Stimulated activated CD4-positive, alpha-beta T cell treated with anti-CD3 and anti-CD28 coated beads, Interleukin-1b, Interleukin-23, amount 100 ng/mL, for 48 hours (primary cell): ENCODE measurements at regions not wholly inside any gene's neighbourhood (a gene's known extent, or its start where the extent isn't known, plus 50 kb on each side); places are given as distances from the start of the nearest gene placed in this dataset.

Experiments used
- DNase-seq: peaks from one replicate; pipeline ENCODE4 v3.0.0-alpha.2; 2020

DNA sequence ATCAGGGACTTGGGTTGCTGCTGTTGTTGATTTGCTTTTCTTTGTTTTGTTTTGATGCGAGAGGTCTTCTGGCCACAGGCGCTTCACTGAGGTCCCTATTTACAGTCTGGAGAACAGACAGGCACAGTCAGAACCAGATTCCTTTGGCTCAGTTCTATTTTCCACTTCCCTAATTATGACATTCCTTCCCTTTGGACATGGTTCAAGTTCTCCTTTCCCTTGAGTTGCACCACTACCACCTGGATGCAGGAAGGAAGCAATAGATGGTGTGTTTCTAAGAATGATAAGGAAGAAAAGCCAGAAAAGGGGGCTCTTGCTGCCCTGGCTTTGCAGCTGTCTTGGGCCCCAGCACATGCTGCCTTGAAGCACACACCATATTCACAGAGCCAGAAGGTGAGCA lies 160.6 kb downstream of the MAF start:
- DNase-seq, result no peak

DNA sequence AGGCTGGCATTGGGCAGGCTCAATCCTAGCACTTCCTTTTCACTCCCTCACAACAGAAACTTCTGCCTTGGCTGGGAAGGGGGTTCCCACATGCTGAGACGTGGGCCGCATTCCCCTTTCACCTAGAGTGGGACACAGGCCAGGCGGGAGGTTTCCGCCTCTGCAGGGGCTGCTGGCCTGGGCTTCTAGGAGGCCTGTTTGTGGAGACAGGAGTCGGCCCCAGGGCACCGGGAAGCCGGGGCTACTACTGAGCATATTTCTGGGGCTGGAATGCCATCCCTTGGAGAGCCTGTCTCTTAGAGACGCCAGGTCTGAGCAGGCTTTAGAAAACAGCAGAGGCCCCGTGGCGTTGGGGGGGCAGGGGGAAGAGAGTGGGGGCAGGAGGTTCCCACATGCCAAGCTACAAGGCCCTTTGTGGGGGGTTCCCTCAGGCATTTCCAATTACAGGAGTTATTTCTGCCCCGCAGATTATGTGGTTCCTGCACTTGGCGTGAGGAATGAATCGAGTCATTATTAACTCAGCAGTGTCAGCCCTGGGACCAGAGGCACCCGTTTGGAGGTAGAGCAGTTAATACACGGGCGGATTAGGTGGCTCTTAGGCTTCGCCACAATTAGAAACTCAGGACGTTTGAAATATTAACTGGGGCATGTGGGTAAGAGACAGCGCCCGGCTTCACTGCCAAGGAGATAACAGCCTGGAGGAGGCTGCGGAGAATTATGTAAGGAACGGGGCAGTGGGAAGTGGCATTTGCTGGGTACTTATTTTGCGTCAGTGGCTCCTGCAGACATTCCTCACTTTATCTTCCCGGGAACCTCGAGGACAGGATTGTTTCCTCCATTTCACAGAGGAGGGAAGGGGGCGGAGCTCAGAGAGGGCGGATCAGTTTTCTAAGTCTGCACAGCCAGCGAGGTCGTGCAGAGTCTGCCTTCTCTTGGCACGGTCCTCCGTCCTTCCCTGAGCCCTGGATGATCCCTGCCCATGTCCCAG lies 162.5 kb downstream of the MAF start:
- DNase-seq, result no peak

DNA sequence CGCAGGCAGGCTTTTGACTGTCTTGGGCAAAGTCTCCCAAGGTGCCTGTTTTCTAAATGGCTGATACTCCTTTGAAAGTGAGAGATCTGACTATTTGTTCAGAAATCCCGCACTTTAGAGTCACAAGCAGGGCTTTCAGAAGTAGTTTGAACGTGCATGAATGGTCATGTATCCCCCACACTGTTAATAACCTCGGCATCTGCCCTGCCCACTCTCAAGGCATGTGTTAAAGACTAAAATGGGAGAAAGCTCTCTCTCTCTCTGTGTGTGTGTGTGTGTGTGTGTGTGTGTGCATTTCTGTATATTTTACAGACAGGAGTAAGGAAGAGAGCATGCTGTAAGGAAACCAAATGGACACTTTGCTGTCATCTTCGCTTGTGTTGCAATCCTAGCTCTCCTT lies 163.7 kb downstream of the MAF start:
- no peak for DNase-seq

DNA sequence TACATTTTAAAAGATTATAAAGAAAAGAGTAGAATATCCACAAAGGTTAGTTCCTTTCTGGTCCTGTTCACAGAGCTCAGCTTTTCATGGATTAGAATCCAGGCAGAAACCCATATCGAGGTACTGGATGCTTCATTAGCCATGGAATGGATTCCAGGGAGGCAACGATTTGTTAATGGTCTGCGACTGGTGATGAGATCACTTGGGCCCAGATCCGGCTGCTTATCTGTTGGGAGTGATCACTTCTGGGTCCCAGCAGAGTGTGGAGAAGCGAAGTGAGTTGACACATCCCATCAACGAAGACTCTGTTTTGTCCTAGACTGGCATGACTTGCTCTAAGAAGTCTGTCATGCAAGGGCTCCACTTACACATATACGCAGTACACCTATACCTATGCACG lies 165.8 kb downstream of the MAF start:
- DNase-seq, result no peak

DNA sequence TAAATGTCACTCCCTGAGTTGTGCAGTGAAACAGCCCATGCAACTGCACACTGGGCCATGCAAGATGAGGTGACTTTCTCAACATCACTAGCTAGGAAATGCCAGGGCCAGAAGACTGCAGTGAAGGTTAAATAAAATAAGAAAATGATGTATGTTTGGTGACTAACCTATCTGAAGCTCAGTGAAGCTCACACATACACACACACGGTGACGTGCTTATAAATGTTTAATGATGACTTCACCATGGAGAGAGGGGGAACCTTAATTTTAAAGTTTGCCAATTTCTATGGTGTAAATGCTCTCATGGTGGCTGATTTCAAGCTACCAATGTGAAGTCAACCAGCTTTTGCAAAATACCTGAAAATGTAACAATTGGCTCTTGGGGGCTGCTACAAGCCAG lies 166.4 kb downstream of the MAF start:
- DNase-seq, result no peak

DNA sequence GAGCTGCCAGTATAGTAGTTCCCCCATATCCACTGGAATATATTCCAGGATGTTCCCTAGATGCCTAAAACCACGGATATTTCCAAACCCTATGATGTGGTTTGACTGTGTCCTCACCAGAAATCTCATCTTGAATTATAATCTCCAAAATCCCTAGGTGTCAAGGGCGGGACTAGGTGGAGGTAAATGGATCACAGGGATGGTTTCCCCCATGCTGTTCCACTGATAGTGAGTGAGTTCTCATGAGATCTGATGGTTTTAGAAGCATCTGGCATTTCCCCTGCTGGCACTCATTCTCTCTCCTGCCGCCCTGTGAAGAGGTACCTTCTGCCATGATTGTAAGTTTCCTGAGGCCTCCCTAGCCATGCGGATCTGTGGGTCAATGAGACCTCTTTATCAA lies 168.6 kb downstream of the MAF start:
- no peak for DNase-seq

DNA sequence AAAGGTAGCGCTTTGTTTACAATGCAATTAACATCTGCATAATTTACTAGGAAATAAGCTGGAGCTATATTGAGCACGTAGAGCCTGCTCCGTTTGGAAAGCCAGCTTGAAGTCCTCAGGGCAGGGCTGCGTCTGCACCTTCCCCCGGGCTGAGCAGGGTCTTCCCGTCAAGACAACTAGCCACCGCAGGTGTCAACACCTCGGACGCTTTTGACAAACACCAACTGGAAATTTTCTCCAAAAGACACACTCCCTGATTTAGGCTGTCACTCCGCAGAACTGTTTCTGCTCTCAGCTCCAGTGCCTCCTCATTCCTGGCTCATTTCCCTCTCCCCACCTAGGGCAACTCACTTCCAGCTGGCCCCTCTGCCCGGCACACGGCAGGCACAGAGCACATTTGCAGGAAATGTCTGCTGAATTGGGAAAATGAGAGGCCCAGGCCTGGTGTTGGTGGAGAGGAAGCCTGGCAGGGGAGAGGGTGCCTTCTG lies 170.3 kb downstream of the MAF start:
- DNase-seq, result no peak

DNA sequence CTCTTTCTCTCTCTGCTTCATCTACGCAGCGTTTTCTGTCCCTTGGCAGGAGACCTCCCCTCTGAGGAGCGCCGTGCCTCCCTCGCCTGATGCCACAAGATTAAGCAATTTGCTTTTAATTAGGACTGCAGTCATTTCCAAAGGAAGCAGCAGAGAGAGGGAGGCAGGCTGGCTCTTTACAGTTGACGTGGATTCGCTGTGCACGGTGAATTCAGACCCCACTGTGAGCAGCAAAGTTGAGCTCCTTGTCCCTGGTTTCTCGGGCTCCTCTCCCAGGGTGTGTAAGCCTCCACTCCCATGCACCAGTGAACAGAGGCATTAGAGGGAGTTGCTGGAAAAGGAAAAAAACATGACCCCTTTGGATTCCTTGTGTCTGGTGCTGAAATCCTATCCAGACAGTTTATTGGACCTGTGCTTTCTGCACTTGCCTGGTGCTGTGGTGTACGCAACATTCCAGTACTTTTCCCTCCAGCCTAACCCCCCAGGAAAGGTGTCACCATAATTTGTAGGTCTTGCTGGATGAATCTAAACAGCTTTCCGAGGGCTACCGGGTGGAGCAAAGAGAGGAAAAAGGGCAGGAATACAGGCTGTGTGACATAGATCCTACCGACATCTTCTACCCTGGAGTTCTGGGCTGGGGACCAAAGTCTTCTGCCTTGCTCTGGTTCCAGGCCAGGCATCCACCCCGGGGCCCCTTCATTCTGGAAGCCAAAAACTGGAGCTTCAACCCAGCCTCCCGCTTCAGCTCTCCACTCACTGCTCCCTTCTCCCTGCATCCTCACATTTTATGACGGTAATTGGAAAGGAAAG lies 171.0 kb downstream of the MAF start:
- no peak for DNase-seq

DNA sequence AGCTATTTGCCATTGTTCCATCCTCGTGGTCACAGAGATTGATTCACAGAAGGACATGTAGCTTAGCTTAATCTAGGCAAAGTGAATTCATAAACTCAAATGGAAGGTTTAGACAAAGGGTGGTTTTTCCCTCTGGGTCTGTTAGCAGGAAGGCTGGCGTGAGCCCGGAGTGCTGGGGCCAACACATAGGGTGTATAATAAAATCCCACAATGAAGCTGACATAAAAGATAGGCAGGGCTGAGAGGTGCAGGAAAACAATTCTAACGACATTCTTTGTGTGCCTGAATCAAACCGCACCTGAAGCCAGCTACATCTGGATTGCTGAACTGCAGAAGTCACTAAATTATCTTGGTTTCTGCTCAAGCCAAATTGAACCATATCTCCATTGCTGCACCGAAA lies 173.9 kb downstream of the MAF start:
- no peak for DNase-seq

DNA sequence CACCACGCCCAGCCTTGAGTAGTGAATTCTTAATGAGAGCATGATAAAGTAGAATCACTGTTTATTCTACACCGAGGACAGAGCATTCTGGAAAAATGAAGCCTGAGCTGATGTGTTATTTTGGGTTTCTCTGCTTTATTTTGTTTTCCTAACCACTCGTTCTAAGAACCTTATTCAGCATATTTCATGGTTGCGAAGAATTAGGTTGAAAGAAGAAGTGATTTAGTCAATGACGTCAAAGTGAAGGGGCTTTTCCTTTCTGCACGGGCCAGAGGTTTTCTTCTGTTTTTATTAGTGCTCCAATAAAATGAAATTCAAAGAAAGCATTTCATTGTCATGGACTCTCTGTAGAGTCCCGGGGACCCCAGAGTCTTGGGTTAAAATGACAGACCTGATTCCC lies 178.5 kb downstream of the MAF start:
- DNase-seq, result no peak

DNA sequence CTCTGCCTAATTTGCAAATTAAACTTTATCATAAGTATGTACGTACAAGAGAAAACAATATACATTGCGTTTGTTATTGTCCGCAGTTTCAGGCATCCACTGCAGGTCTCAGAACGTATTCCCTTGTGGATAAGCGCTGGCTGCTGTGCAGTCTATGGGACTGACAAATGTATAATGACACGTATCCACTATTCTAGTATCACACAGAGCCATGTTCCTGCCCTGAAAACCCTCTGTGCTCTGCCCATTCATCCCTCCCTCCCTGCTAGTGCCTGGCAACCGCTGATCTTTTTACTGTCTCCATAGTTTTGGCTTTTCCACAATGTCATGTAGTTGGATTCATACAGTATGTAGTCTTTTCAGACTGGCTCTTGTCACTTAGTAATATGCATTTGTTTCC lies 179.4 kb downstream of the MAF start:
- DNase-seq, result no peak

DNA sequence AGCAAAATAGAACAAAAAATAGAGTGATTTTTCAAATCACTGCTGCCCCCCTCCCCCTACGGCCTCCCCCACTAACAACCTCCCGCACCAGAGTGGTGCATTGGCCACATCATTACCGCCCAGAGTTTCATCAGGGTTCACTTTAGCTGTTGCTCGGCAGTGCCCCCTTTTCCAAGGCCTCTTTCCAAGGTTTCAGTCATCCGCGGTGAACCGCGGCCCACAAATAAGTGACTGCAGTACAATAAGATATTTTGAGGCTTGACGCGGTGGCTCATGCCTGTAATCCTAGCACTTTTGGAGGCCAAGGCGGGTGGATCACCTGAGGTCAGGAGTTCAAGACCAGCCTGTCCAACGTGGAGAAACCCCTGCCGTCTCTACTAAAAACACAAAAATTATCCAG lies 180.0 kb downstream of the MAF start:
- DNase-seq, result no peak

DNA sequence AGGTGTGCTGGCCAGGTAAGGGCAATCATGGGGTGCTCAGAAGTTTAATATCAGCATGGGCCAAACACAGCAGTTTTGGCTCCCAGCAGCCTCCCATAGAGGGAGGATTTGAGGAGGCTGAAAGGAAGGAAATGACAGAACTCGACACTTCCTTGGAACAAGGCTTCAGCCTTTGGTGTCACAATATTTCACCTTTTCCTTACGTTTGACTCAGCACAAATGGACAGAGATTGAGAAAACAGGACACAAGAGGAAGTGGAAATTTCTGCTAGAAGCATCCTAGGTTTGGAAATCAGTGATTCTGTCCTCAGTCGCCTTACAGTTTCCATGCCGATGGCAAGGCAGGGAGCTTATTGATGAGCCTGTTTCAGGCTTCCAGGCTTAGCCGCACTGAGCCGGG lies 181.4 kb downstream of the MAF start:
- DNase-seq, result no peak

DNA sequence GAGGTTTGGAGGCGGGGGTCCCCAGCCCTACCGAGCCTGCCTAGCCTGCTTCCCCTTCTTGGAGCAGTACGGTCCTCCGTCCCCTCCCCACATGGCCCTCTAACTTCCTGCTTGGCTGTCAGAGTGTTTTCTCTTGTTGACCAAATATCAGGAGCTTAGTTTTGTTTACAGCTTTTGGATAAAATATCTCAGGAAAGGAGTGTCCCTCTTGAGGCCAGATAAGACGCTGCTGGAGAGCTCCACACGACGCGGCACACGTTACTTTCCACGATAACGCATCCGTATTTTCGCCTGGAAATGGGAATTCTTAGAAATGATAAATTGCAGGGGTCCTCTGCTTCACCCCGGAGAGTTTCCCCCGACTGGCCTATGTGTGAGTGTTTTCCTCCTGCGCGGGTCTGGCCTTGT lies 182.9 kb downstream of the MAF start:
- no peak for DNase-seq

DNA sequence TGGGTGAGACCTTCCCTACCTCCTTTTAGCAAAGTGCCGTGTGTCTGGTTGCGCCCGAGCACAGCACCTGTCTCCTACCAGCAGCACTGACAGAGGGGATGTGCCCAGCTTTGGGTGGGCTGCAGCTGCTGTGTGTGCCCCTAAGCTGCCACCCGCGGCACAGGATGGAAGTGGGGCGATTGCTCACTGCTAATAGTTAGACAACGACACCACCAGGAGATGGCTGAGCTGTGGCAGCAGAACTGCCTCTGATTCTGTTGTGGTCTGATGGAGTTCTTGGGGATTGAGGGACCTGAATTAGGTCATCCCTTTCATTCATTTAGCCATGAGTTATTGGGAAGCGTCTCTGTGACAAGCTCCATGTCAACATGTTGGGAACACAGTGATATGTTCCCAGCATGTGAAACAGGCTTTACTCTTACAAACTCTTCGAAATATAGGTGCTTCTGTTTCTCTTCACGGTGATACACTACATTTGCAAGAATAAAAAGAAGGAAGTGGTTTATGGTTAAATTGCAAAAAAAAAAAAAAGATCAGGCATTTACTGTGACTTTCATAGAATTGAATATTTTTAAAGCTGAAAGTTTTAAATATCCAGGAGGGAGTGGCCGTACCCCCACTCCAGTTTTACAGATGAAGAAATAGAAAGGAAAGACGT lies 184.4 kb downstream of the MAF start:
- DNase-seq, result no peak

DNA sequence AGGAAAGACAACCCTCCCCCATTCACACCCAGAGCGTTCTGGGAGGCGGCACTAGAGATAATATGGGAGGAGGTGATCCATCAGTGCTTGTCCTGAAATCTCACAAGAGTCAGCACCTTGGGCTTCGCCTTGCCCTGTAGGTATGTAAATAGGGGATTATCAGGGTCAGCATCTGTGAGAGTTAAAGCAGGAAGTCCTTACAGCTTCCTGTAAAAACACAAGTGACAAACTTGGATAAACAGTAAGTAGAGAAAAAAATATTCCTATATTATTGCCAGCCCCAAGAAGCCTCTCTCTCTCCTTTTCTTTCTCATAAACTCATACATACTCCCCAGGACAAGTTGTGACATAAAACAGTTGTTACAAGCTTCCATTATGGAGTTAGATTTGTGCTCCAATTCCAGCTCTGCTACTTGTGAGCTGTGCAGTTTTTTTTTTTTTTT lies 187.7 kb downstream of the MAF start:
- no peak for DNase-seq

DNA sequence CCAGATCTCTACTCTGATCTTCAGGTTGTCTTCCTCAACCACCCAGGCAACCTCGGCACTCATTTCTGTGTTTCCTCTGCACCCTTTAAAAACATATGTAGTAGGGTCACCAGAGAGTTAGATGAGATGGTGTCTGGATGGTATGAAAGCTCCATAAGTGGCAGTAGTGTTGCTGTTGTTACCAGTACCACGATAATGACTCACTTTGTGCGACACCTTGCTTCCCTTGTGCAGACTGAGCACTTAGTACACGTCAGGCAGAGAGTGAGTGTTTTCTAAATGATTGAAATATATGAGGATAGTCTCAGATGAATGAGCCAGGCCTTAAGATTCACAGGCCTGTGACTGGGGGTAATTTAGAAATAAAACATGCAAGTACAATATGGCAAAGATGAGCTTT lies 188.7 kb downstream of the MAF start:
- peak; percentile 26 for DNase-seq

DNA sequence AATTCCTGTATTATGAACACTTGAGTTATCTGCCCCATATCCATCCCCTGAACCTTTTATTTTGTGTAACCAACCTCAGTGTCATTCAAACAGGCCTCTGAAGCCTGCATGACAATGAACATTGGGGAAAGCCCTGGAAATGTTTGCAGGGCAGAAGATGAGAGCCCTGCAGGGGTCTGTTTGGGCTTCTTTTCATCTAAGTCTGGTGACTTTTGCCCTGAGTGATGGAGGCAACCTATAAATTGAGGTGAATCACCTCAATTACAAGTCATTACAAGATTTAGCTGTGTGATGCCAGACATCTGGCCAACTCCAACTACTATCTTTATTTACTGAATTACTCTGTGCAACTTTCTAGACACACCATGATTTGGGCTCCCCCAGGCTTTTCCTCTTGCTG lies 189.2 kb downstream of the MAF start:
- peak; percentile 21 for DNase-seq

DNA sequence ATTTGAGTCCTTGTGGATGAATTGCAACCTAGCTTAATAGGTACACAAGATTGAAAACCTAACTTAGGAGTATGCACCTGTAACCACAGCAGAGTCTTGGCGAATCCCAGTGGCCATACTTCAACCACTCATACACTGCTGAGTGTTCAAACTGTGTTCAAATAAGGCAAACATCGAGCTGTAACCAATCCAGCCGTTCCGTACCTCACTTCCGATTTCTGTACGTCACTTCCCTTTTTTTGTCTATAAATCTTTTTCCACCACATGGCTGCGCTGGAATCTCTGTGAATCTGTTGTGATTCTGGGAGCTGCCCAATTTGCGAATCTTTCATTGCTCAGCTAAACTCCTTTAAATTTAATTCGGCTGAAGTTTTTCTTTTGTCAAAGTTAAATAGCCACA lies 190.6 kb downstream of the MAF start:
- no peak for DNase-seq

DNA sequence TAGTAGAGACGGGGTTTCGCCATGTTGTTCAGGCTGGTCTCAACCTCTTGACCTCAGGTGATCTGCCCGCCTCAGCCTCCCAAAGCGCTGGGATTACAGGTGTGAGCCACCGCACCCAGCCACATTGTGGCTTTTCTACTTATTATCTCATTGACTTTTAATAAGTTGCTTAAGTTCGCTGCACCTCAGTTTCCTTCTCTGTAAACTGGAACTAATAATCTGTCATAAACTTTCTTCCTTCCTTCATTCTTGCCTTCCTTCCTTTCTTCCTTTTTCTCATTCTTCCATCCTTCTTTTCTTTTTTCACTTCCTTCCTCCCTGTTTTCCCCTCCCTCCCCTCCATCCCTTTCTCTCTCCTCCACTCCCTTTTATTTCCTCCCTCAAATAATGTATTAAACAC lies 192.2 kb downstream of the MAF start:
- DNase-seq, result no peak

DNA sequence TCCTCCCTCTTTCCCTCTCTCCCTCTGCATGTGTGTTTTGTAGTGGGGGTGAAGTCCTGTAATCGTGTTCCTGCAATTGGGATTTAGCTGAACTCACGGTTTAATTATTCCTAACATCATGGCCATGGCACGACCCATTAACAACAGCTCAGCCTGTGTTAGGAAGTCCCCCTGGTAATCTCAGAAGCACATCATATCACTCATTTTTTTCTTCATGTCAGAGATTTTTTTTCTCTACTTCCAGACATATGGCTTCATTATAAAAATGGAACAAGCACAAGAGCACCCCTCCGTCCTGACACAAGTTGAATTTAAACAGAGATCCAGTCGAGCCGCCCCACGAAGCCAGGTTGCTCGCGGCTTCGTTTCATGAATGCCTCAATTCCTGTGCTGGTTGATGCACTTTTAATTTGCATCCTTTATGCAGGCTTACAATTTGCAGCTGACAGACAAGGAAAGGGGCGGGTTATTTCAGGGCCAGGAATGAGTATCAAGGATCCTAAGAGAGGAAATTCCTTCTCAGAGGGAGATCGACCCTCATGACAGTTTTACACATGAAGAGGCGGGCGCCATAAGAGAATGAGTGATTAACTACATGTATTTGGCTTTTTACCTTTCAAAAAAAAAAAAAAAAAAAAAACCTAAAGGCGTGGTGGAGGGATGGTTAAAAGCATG lies 192.9 kb downstream of the MAF start:
- DNase-seq, result no peak

DNA sequence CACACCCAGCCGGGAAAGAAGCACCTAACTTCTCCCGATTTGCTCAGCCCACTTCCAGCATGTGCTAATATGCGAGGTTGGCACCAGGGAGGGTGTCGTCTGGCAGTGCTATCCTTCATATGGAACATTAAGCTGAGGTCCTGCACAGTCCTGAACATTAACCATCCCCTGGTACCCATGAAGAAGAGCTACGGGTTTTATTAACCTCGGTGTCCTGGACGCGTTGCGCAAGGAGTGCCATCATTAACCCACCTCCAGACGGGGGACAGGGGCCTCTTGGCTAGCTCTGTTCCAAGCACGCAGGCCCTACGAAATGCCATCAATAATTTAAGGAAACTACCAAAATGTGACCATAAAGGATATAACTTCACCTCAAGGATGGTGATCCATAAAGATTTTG lies 193.5 kb downstream of the MAF start:
- DNase-seq, result no peak

DNA sequence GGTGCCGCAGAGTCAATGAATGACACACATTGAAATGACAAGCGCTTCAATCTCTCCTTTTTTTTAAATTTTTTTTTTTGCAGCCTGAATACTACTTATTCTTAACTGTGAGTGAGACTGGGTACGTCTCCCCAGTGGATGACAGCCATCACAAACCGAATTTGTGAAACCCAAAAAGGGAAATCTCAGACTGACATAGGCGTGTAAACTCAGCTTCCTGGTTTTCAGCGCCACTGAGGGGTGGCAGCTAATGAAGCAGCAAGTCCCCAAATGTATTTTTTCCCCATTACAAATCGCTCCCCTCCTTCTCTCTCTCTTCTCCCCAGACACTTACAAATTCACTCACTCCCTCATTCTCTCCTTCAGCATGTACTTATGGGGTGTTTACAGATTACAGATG lies 196.0 kb downstream of the MAF start:
- DNase-seq, result no peak
